ENCODE measurements at regions not wholly inside any gene's neighbourhood (a gene's known extent, or its start where the extent isn't known, plus 50 kb on each side); places are given as distances from the start of the nearest gene placed in this dataset.

GRCh38 chr6:151698931-151699700 lies 108.4 kb upstream of the ESR1 start:
- TF ChIP-seq CTCF (IDR thresholded peaks at IDR 0.05; ENCODE audit: low read depth, low read length) (no peak), POLR2A (IDR thresholded peaks at IDR 0.05; ENCODE audit: extremely low read depth, insufficient read length) (no peak)

All from NB4 (cell line).